Stimulated activated CD8-positive, alpha-beta memory T cell treated with anti-CD3 and anti-CD28 coated beads, Interleukin-15, amount 100 ng/mL, for 48 hours (primary cell): ENCODE measurements at regions not wholly inside any gene's neighbourhood (a gene's known extent, or its start where the extent isn't known, plus 50 kb on each side); places are given as distances from the start of the nearest gene placed in this dataset.
"Not testable (repeated sequence)": the region's sequence is repeated elsewhere in the genome, so short reads cannot be mapped to it uniquely, and the experiment has no call there.

Source experiments
- DNase-seq, 2 donors: peaks; one replicate each; pipeline ENCODE4 v3.0.0-alpha.2; 2020; ENCODE audit warnings: low read depth in 2 of 2

- DNase-seq = no peak
These were observed 67.2 kb downstream of the BUB3 start for GRCh38 chr10:123221418-123221817.

- no peak for DNase-seq
These were observed 68.6 kb downstream of the BUB3 start for GRCh38 chr10:123222832-123223231.

- no peak for DNase-seq
These were observed 73.5 kb downstream of the BUB3 start for GRCh38 chr10:123227706-123228105.

- DNase-seq = no peak
These were observed 75.9 kb downstream of the BUB3 start for GRCh38 chr10:123229927-123230630.

- DNase-seq = not testable (repeated sequence)
These were observed 78.7 kb downstream of the BUB3 start for GRCh38 chr10:123232879-123233278.

- DNase-seq = not testable (repeated sequence)
These were observed 80.8 kb downstream of the BUB3 start for GRCh38 chr10:123235014-123235413.

GRCh38 chr10:123236126-123236525 lies 81.9 kb downstream of the BUB3 start:
- DNase-seq = no peak

- no peak for DNase-seq
These were observed 86.0 kb downstream of the BUB3 start for GRCh38 chr10:123240250-123240649.

GRCh38 chr10:123240776-123241175 lies 86.6 kb downstream of the BUB3 start:
- DNase-seq = no peak

GRCh38 chr10:123241391-123242141 lies 87.4 kb downstream of the BUB3 start:
- no peak for DNase-seq

GRCh38 chr10:123244747-123245146 lies 90.5 kb downstream of the BUB3 start:
- DNase-seq = no peak

GRCh38 chr10:123245264-123245663 lies 91.1 kb downstream of the BUB3 start:
- DNase-seq = no peak

- DNase-seq = no peak
These were observed 95.7 kb downstream of the BUB3 start for GRCh38 chr10:123249894-123250293.

- no peak for DNase-seq
These were observed 96.4 kb downstream of the BUB3 start for GRCh38 chr10:123250640-123251039.

- DNase-seq = no peak
These were observed 98.6 kb downstream of the BUB3 start for GRCh38 chr10:123252779-123253178.

- not testable (repeated sequence) for DNase-seq
These were observed 100.1 kb downstream of the BUB3 start for GRCh38 chr10:123254343-123254742.

GRCh38 chr10:123257904-123258456 lies 103.8 kb downstream of the BUB3 start:
- DNase-seq = no peak

GRCh38 chr10:123259081-123259480 lies 104.9 kb downstream of the BUB3 start:
- no peak for DNase-seq

GRCh38 chr10:123259791-123260190 lies 105.6 kb downstream of the BUB3 start:
- no peak for DNase-seq

GRCh38 chr10:123262456-123262855 lies 108.3 kb downstream of the BUB3 start:
- no peak for DNase-seq

GRCh38 chr10:123266971-123267370 lies 112.8 kb downstream of the BUB3 start:
- no peak for DNase-seq

GRCh38 chr10:123269017-123269552 lies 114.9 kb downstream of the BUB3 start:
- no peak for DNase-seq

- no peak for DNase-seq
These were observed 115.5 kb downstream of the BUB3 start for GRCh38 chr10:123269675-123270074.
